ENCODE measurements at regions not wholly inside any gene's neighbourhood (a gene's known extent, or its start where the extent isn't known, plus 50 kb on each side); places are given as distances from the start of the nearest gene placed in this dataset.
A peak's percentile ranks its signal among the peaks of the same experiment; 100 is the strongest.

DNA sequence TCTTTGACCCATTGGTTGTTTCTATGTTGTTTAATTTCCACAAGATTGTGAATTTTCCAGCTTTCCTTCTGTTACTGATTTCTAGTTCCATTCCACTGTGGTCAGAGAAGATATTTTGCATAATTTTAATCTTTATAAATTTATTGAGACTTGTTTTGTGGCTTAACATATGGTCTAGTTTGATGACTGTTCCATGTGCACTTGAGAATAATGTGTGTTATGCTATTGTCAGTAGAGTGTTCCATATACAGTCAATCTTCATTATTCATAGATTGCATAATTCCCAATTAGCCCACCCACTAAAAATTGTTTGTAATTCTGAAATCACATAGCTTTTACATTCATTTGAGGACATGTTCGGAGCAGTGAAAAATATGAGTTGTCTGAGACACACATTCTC is 346.1 kb upstream of the DDI1 start:
- peaks cover 9% of the 10 kb centered on the region for H3K9me3 Mint-ChIP-seq (ENCODE audit: unreplicated experiment)
- H3K27ac Mint-ChIP-seq (ENCODE audit: unreplicated experiment), result no peak overlapping the region
- no peaks in the 10 kb centered on the region for H3K36me3 Mint-ChIP-seq (ENCODE audit: unreplicated experiment)
- TF ChIP-seq, protein P1, sequence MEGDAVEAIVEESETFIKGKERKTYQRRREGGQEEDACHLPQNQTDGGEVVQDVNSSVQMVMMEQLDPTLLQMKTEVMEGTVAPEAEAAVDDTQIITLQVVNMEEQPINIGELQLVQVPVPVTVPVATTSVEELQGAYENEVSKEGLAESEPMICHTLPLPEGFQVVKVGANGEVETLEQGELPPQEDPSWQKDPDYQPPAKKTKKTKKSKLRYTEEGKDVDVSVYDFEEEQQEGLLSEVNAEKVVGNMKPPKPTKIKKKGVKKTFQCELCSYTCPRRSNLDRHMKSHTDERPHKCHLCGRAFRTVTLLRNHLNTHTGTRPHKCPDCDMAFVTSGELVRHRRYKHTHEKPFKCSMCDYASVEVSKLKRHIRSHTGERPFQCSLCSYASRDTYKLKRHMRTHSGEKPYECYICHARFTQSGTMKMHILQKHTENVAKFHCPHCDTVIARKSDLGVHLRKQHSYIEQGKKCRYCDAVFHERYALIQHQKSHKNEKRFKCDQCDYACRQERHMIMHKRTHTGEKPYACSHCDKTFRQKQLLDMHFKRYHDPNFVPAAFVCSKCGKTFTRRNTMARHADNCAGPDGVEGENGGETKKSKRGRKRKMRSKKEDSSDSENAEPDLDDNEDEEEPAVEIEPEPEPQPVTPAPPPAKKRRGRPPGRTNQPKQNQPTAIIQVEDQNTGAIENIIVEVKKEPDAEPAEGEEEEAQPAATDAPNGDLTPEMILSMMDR (IDR thresholded peaks at IDR 0.05), result no peak
- H3K27me3 Mint-ChIP-seq (ENCODE audit: unreplicated experiment), result peaks cover 2% of the 10 kb centered on the region
- H3K4me3 Mint-ChIP-seq (ENCODE audit: unreplicated experiment), result no peak overlapping the region
- DNase-seq (ENCODE audit: extremely low spot score, unreplicated experiment), result no peak
- no peaks in the 10 kb centered on the region for H3K4me1 Mint-ChIP-seq (ENCODE audit: unreplicated experiment)

DNA sequence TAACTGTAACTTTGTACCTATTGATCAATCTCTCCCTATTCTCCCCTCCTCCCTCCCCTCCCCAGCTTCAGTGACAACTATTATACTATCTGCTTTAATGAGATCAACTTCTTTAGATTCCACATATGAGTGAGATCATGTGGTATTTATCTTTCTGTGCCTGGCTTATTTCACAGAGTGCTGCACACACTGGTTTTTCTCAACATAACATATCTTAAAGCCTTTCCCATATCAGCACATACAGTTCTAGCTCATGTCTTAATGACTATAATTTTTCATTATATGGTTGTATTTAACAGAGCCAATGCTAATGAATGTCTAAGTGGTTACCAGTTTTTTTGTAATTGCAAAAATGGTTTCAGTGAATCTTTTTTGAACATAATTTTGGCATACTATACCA is 340.3 kb upstream of the DDI1 start:
- no peak for DNase-seq (ENCODE audit: extremely low spot score, unreplicated experiment)
- Mint-ChIP-seq H3K36me3 (ENCODE audit: unreplicated experiment) (peaks cover 2% of the 10 kb centered on the region), H3K27ac (ENCODE audit: unreplicated experiment) (no peak overlapping the region), H3K4me3 (ENCODE audit: unreplicated experiment) (no peak overlapping the region), H3K27me3 (ENCODE audit: unreplicated experiment) (peaks cover 2% of the 10 kb centered on the region), H3K9me3 (ENCODE audit: unreplicated experiment) (no peaks in the 10 kb centered on the region), H3K4me1 (ENCODE audit: unreplicated experiment) (peaks cover 1% of the 10 kb centered on the region)
- TF ChIP-seq, protein P1 (IDR thresholded peaks at IDR 0.05), result no peak

DNA sequence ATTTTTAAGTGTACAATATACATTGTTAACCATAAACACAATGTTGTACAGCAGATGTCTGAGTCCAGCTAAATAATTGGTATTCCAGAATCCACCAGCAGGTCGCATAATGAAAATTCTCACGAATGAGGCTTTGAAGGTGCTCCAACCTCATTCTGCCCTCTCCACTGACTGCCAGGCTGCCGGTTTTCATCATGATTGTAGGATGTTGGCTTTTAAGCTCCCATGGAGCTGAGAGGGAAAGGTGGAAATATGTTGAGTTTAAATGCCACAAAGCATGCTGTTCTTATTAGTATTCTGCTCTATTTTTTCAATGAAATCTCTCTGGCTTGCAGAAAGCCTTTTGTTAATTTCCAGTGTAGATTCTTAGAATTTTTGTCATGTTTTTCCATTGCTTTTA is 337.2 kb upstream of the DDI1 start:
- Mint-ChIP-seq H3K4me1 (ENCODE audit: unreplicated experiment) (peaks cover 1% of the 10 kb centered on the region), H3K27ac (ENCODE audit: unreplicated experiment) (no peak overlapping the region), H3K4me3 (ENCODE audit: unreplicated experiment) (no peak overlapping the region), H3K9me3 (ENCODE audit: unreplicated experiment) (no peaks in the 10 kb centered on the region), H3K27me3 (ENCODE audit: unreplicated experiment) (peaks cover 2% of the 10 kb centered on the region), H3K36me3 (ENCODE audit: unreplicated experiment) (peaks cover 2% of the 10 kb centered on the region)
- TF ChIP-seq, protein P1 (IDR thresholded peaks at IDR 0.05), result peak; percentile 13
- DNase-seq (ENCODE audit: extremely low spot score, unreplicated experiment), result no peak

DNA sequence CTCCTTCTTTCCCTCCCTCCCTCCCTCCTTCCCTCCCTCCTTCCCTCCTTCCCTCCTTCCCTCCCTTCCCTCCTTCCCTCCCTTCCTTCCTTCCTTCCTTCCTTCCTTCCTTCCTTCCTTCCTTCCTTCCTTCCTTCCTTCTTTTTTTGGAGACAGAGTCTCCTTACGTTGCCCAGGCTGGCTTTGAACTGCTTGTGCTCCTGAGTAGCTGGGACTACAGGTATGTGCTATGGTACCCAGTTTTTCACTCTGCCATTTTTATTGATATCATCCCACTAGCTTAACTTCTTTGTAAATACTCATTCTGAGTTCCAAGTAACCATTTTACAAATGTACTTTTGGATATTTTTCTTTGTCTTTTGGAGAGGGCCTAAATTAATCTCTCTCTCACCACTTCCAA is 336.8 kb upstream of the DDI1 start:
- no peak overlapping the region for H3K27ac Mint-ChIP-seq (ENCODE audit: unreplicated experiment)
- peaks cover 2% of the 10 kb centered on the region for H3K27me3 Mint-ChIP-seq (ENCODE audit: unreplicated experiment)
- DNase-seq (ENCODE audit: extremely low spot score, unreplicated experiment), result no peak
- H3K36me3 Mint-ChIP-seq (ENCODE audit: unreplicated experiment), result peaks cover 2% of the 10 kb centered on the region
- no peak overlapping the region for H3K4me3 Mint-ChIP-seq (ENCODE audit: unreplicated experiment)
- TF ChIP-seq, protein P1 (IDR thresholded peaks at IDR 0.05), result no peak
- H3K4me1 Mint-ChIP-seq (ENCODE audit: unreplicated experiment), result peaks cover 1% of the 10 kb centered on the region
- H3K9me3 Mint-ChIP-seq (ENCODE audit: unreplicated experiment), result no peaks in the 10 kb centered on the region

DNA sequence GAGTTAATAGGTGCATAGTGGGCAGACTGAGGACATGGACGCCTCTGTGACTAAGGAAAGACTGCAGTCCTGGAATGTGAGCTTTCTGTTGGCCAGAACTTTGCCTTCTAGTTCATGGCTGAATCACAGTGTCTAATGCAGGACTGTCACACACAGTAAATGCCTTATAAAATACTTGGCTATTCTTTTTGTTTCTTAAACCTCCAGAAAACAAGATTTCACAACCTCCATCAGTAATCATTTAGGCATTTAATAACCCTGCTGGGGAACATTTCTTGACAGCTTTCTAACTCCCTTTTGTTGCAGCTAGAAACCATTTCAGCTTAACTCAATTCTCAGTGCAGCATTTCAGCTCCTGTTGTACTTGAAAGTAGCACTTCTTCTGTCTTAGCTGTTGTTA is 335.8 kb upstream of the DDI1 start:
- H3K4me3 Mint-ChIP-seq (ENCODE audit: unreplicated experiment), result no peak overlapping the region
- TF ChIP-seq, protein P1 (IDR thresholded peaks at IDR 0.05), result no peak
- peaks cover 1% of the 10 kb centered on the region for H3K4me1 Mint-ChIP-seq (ENCODE audit: unreplicated experiment)
- no peaks in the 10 kb centered on the region for H3K9me3 Mint-ChIP-seq (ENCODE audit: unreplicated experiment)
- no peak for DNase-seq (ENCODE audit: extremely low spot score, unreplicated experiment)
- no peak overlapping the region for H3K27ac Mint-ChIP-seq (ENCODE audit: unreplicated experiment)
- H3K36me3 Mint-ChIP-seq (ENCODE audit: unreplicated experiment), result peaks cover 2% of the 10 kb centered on the region
- no peaks in the 10 kb centered on the region for H3K27me3 Mint-ChIP-seq (ENCODE audit: unreplicated experiment)

Data from osteocyte (in vitro differentiated cells).